ENCODE measurements at regions not wholly inside any gene's neighbourhood (a gene's known extent, or its start where the extent isn't known, plus 50 kb on each side); places are given as distances from the start of the nearest gene placed in this dataset.
"Not testable (repeated sequence)": the region's sequence is repeated elsewhere in the genome, so short reads cannot be mapped to it uniquely, and the experiment has no call there.

GRCh38 chr17:71769850-71770249 lies 351.0 kb upstream of the SOX9 start:
- no peak for DNase-seq

GRCh38 chr17:71777048-71777640 lies 343.7 kb upstream of the SOX9 start:
- DNase-seq: no peak

GRCh38 chr17:71779482-71779881 lies 341.3 kb upstream of the SOX9 start:
- DNase-seq: no peak

GRCh38 chr17:71780596-71780995 lies 340.2 kb upstream of the SOX9 start:
- DNase-seq: no peak

GRCh38 chr17:71782021-71782420 lies 338.8 kb upstream of the SOX9 start:
- DNase-seq: not testable (repeated sequence)

GRCh38 chr17:71790791-71791190 lies 330.0 kb upstream of the SOX9 start:
- no peak for DNase-seq

- no peak for DNase-seq
These were observed 329.5 kb upstream of the SOX9 start for GRCh38 chr17:71791311-71791710.

- no peak for DNase-seq
These were observed 327.9 kb upstream of the SOX9 start for GRCh38 chr17:71792966-71793365.

GRCh38 chr17:71793518-71793917 lies 327.3 kb upstream of the SOX9 start:
- no peak for DNase-seq

GRCh38 chr17:71798701-71799100 lies 322.1 kb upstream of the SOX9 start:
- DNase-seq: no peak

GRCh38 chr17:71799657-71800056 lies 321.2 kb upstream of the SOX9 start:
- DNase-seq: no peak

GRCh38 chr17:71801301-71801700 lies 319.5 kb upstream of the SOX9 start:
- no peak for DNase-seq

- DNase-seq: no peak
These were observed 318.2 kb upstream of the SOX9 start for GRCh38 chr17:71802663-71803062.

GRCh38 chr17:71803656-71804284 lies 317.1 kb upstream of the SOX9 start:
- no peak for DNase-seq

GRCh38 chr17:71809537-71809936 lies 311.3 kb upstream of the SOX9 start:
- DNase-seq: no peak

- DNase-seq: not testable (repeated sequence)
These were observed 307.0 kb upstream of the SOX9 start for GRCh38 chr17:71813861-71814260.

- no peak for DNase-seq
These were observed 299.3 kb upstream of the SOX9 start for GRCh38 chr17:71821511-71821910.

- DNase-seq: no peak
These were observed 296.1 kb upstream of the SOX9 start for GRCh38 chr17:71824671-71825070.

GRCh38 chr17:71825687-71826086 lies 295.1 kb upstream of the SOX9 start:
- DNase-seq: no peak

GRCh38 chr17:71828182-71828596 lies 292.6 kb upstream of the SOX9 start:
- DNase-seq: no peak

- no peak for DNase-seq
These were observed 290.0 kb upstream of the SOX9 start for GRCh38 chr17:71830866-71831265.

GRCh38 chr17:71842986-71843385 lies 277.8 kb upstream of the SOX9 start:
- DNase-seq: no peak

- DNase-seq: no peak
These were observed 275.5 kb upstream of the SOX9 start for GRCh38 chr17:71845337-71845736.

- no peak for DNase-seq
These were observed 274.2 kb upstream of the SOX9 start for GRCh38 chr17:71846561-71847110.
